GM18907 (cell line): ENCODE measurements at regions not wholly inside any gene's neighbourhood (a gene's known extent, or its start where the extent isn't known, plus 50 kb on each side); places are given as distances from the start of the nearest gene placed in this dataset.
"Not testable (repeated sequence)": the region's sequence is repeated elsewhere in the genome, so short reads cannot be mapped to it uniquely, and the experiment has no call there.

Experiments
- ATAC-seq: cut with Tn5 transposase; IDR thresholded peaks from one replicate; pipeline ENCODE4 v1.9.1; 2021; ENCODE audit warnings: mild to moderate bottlenecking, moderate library complexity; ENCODE audit not compliant: unreplicated experiment

GRCh38 chr4:84232309-84233095, 266.6 kb downstream of the NKX6-1 start:
- no peak for ATAC-seq

DNA sequence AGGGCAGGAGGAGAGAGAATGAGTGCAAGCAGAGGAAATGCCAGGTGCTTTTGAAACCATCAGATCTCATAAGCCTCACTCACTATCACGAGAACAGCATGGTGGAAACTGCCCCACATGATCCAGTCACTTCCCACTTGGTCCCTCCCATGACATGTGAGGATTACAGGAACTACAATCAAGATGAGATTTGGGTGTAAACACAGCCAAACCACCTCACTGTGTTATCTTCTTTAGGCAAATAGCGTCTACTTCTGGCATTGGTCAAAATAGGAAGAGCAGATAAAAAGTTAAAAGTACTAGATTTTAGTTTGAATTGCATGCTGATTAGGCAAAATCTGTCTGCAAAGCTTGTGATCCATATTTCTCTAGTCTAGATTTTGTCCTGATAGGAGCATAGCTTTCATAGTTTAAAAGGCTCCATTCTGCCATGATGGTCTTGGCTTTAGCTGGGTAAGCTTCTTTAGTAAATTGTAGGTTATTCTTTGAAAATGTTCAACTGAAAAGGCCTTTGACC, 267.5 kb downstream of the NKX6-1 start:
- ATAC-seq, result no peak

DNA sequence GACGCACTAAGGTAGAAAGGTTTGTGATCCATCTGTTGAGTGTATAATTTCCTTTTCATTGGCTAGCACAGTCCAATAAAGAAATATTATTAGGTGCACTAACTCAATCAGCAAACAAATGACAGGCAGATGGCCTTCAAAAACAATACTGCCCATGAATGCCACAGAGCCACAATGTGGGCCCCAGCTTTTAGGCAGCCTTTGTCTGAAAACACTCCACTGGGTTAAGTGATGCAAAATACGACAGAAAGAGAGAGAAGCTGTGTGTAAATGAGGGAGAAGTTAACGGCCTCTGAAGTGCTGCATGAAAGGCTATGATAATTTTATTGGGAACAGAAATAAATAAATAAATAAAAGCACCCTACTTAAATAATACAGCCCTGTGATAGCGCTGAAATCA, 274.6 kb downstream of the NKX6-1 start:
- no peak for ATAC-seq

DNA sequence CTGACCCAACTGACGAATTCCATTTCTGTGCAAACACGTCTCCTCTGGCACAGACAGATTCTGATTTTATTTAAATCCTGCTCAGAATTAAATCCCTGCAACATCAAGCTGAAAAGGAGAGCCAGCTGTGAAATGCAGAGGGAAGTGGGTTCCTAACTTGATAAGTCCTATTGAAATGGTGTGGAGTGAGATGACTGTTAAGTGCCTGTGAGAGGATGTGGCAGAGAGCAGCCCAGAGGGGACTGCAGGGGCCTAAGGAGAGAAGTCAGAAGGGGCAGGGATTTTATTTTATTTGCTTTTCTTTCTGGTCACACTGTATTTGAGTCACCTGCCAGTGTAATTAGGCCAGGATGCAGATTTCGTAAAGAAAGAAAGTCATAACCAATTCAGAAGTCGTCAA, 277.4 kb downstream of the NKX6-1 start:
- ATAC-seq, result no peak

DNA sequence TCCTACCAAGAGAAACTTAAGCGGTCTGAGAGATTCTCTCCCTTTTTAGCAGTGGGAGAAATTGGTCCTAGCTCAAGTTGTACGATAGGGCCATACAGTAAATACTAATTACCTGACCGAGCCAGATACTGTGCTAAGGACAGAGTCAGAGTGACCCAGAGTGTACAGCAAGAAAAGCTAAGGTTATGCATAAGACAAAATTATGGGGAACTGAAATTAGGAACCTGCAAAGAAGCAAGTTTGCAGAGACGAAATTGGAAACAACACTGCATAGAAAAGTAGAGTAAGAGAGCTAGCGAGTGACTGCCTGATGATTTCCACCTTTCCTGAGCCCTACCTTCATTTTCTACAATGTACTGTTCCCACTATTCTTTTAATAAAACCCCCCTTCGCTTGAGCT, 278.1 kb downstream of the NKX6-1 start:
- peak; percentile 75 for ATAC-seq

DNA sequence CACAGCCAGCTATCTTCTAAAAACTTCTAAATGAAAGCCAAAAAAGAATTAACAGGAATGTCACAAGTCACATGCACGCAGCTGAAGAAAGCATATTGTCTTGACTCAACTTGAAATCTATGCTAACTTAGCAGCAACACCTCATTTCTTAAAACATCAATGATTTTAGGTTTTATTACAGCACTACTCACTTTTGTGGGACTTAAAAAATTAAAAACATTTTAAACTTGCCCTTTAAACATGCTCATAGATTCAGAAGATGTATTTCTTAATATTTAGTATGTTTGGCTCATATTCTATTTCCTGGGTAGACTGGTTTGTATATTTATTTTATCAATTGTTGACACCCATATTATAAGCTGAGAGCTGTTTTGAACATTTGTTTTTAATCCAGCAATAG, 279.4 kb downstream of the NKX6-1 start:
- ATAC-seq, result no peak

DNA sequence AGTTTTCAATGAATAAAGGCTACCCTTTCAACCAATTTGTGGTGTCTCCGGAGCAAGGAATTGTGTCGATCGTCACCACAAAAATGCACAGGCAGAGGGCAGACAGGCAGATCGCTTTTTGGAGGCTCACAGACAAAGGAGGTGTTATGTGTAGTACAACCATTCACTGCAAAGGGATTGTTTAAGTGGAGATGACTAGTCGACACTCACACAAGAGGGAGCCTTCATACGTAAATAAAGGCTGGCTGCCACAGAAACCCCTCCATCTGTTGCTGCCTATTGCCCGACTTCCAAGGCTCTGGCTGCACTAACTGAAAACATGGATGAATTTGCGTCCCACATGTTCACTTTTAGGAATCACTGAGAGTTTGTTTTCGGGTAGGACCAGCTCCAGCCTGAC, 281.1 kb downstream of the NKX6-1 start:
- ATAC-seq, result no peak

DNA sequence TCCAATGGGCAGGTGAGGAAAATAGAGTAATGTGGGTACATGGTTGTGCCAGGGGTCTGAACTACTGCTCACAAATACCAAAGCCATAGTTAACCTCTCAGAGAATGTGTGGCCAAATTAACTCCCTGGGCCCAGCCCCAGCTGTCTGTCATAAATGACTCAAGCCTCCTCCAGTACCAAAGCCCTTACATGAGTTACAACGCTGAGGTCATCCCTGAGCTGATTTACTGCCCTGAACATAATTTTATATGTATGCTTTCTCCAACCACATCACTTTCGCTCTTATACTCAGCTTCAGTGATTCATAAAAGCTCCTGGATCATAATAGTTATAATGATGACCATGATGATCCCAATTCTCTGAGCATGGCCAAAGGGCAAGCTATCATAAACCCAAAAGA, 283.9 kb downstream of the NKX6-1 start:
- ATAC-seq, result no peak

DNA sequence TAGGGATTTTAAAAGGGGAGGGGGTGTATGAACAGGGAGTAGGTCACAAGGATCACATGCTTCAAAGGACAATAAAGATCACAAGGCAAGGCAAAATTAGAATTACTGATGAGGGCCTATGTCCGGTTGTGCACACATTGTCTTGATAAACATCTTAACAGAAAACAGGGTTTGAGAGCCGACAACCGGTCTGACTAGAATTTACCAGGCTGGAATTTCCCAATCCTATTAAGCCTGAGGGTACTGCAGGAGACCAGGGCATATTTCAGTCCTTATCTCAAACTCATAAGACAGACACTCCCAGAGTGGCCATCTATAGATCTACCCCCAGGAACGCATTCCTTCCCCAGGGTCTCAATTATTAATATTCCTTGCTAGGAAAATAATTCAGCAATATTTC, 292.9 kb downstream of the NKX6-1 start:
- not testable (repeated sequence) for ATAC-seq

DNA sequence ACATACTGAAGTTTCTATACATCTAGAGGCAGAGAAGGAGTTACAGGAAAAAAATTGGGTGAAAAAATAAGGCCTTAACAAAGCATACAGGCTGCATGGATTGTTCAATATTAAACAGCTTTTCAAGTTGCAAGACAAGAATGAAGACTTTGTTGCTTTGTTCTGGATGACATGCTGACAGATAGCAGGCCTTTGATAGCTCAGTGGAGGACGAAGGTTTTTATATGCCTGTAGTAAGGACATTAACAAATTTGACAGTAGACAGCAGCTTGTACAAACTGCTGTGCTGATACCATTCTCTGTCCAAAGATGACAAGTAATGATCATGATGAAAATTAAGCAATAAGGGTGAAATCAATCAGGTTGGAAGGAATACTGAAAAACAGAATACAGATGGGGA, 309.9 kb downstream of the NKX6-1 start:
- no peak for ATAC-seq

DNA sequence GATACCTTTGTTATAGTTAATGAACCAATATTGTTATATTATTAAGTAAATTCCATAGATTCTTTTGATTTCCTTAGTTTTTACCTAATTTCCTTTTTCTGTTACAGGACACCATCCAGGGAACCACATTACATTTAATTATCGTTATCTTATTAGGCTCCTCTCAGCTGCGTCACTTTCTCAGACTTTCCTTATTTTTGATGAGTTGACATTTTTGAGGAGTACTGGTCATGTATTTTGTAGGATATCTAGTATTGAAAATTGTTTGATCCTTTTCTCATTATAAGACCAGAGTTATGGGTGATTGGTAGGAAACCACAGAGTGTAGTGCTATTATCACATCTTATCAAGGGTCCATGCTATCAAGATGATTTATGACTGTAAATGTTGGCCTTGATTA, 319.7 kb downstream of the NKX6-1 start:
- ATAC-seq, result no peak

DNA sequence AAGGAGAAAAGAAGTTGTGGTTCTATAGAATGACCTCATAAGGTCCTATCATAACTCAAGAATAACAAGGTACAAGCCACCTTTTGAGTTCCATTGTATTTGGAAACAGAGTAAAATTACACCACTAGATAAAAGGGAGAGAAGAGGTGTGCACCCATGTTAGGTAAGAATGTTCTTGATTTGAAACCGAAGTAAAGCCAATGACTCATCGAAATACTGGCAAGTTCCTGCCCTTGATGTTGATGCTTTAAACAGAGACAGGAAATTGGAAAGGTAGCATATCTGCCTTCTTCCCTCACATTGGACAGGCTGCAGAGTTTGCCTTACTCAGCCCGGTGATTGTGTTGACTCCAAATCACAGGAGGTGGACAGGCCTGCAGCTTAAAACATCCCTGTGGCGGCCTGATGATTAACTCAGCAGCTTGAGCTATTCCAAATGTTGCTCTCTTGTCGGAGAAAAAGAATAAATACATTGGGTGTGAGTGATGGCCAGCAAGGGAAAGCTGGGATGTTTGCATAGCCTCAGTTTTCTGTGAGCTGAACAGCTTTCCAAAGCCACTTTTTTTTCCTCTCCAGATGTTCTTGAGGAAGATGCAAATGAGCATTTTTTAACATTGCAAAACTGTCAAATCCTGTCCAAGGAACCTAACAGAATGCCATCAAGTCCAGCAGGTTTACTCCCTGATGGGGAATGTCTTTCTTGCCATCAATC, 321.1 kb downstream of the NKX6-1 start:
- no peak for ATAC-seq

DNA sequence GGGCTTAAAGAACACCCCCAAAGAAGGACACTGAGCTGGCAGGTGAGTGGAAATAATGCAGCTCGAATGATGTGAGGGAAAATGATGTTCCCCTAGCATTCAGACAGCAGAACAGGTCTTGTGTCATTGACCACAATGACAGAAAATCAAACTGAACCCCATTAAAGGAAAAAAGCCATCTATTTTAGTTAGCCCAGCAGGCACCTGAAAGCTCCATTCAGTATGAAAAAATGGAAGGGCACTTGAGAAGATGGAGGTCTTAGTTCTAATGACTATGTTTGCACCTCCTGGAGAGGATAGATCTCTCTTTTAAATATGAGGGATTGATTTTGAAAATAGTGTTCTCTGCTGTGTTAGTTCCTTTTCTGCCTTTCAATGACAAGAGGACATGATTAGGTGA, 323.1 kb downstream of the NKX6-1 start:
- no peak for ATAC-seq

DNA sequence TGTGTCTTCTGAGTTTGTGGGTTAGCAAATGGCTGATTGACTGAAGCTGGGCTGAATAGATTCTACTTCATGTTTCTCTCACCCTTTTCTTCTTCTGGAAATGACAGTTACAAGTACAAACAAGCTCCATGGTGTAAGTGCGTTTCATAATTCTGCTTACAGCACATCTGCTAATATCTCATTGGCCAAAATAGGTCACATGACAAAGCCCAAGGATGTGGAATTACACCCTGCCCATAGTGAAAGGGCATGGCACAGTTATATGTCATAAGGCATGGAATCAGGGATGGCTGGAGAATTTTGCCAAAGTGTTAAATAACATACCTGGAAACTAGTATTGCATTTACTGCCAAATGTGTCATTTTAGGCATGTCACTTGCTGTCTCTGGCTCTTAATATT, 327.2 kb downstream of the NKX6-1 start:
- no peak for ATAC-seq

GRCh38 chr4:84167564-84167963, 331.5 kb downstream of the NKX6-1 start:
- ATAC-seq, result no peak

DNA sequence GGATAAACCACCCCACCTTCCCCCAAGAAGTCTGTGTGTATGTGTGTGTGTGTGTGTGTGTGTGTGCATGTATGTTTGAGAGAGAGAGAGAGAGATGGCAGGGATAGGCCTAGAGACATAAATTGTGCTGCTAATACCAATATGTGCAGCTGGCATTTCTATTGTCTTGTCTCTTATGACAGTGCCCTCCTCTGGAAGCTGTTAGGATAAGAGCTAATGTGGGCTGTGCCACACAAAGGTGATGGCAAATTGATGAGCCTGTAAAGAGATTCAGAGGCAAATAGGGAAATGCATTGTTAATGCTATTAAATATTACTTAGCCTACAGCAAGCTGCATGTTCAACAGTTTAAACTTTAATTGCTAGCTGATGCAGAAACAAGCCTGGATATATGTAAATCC, 332.0 kb downstream of the NKX6-1 start:
- ATAC-seq, result no peak

DNA sequence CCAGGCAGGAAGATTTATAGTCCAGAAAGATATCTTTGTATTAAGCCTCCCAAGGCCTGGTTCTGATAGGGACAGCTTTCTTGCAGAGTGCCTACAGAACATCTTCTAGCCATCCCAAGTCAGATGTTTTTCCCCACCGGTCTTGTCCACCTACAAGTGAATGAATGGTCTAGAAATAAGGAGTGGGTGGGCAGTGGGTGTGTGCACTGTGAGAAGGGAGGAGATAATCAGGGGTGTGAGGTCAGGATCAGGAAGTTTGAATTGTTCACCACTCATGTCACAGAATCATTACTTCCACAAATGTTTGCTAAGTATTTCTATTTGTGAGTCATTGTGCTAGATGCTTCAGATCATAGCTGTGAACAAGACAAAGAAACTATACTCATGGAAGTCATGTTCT, 332.6 kb downstream of the NKX6-1 start:
- ATAC-seq, result no peak

- no peak for ATAC-seq
Measured at GRCh38 chr4:84164201-84164600, 334.9 kb downstream of the NKX6-1 start.

GRCh38 chr4:84159762-84160161, 339.3 kb downstream of the NKX6-1 start:
- ATAC-seq, result no peak

DNA sequence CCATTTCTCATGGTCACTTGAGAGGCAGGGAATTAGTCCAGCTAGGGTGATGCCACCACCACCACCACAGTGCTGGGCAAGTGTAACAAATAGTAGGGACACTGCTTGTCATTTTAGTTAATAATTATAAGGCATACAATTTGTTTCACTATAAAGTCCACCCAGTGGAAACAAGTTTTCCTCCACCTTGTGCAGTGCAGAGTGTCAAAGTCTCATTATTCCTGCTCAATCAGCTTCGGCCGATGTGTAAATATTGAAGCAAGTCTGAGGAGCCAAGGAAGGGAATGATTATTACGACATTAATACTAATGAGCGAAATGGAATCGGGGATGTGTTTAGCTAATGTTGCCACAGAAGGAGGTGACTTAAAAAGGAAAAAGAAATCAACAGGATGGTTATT, 340.4 kb downstream of the NKX6-1 start:
- ATAC-seq, result no peak

GRCh38 chr4:84151574-84151973, 347.5 kb downstream of the NKX6-1 start:
- no peak for ATAC-seq

DNA sequence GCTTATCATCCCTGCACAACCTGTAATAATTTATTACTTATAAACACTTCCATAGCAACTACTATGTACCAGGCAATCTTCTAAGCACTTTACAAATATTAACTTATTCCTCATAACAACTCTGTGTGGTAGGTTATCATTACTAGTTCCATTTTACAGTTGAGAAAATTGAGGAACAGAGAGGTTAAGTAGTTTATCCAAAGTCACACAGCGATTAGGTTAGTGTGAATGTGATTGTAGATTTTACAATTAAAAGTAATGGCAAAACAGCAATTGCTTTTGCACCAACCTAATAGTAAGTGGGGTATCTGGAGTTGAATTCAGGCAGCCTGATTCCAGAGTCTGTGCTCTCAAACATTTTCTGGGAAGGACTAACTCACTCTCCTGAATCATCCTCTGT, 348.9 kb downstream of the NKX6-1 start:
- no peak for ATAC-seq
